ENCODE measurements at regions not wholly inside any gene's neighbourhood (a gene's known extent, or its start where the extent isn't known, plus 50 kb on each side); places are given as distances from the start of the nearest gene placed in this dataset.
"Not testable (repeated sequence)": the region's sequence is repeated elsewhere in the genome, so short reads cannot be mapped to it uniquely, and the experiment has no call there.

DNA sequence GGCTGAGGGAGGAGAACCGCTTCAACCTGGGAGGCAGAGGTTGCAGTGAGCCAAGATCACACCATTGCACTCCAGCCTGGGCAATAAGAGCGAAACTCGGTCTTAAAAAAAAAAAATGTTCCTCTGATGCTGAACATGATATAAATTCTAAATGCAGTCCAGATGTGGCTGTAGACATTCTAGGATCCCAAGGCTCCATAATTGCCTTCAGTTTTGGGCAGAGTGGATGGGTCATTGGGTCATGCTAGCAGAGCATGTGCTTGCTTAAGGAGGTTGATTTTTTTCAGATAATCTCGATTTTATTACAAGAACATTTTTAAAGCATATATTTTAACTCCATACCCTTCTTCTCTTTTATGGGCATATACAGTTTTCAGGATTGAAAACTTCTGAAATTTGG lies 112.0 kb downstream of the UTRN start:
- DNase-seq: no peak

DNA sequence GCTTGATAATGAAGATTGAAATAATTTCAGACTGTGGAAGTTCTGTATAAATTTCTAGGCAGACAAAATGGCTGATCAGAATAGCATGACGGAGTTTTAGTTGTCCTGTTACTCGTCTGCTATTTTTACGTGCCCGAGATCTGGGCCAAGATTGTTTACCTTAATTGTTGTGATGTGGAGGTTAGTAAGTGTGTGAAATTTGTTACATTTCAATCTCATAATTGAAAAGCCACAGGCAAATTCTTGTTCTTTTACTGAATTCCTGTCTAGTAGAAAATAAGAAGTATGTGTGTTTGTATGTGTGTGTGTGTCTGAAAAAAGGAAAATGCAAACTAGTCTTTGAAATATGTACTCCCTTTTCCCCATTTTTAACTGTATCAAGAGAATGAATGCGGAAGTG lies 115.2 kb downstream of the UTRN start:
- no peak for DNase-seq

DNA sequence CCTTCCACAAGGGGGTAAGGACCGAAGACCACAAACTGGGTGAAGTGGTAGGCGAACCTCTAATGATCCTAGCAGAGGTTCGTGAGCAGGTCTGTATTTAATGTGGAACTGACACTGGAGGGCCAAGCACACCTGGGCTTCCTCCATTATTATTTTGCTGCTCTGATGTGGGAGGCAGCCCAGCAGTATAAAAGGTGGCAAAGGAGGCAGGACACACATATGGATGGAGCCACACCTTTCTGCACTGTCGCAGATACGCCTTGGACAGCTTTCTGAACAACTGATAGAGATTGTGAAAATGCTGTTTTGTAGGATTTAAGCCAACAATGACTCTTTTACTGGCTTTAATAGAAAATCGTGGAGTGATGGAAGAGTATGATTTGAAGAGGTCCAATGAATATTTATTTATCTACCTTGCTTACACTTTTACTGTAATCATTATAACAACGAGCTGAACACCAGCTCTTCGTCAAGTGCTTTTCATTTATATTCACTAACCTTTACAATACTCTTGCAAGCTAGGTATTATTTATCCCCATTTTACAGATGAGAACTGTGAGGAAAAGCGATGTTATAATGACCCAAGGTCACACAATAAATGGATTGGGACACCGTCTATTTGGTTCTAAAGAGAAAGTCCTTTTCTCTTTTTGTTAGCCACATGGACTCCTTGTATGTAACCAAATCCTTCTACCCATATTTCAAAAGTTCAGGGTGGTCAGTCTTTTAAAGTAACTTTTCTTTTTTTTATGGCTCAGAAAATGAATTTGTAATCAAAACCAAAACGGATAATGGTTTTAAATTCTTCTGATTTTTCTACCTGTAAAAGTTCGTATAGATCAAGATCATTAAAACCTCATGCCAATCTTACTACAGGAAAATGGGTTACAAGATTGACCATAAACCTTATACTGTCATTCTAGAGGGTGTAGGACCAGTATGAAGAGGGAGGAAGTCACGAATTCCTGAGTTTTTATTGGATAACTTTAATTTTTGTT lies 116.9 kb downstream of the UTRN start:
- no peak for DNase-seq

GRCh38 chr6:144402750-144403149 lies 117.6 kb downstream of the UTRN start:
- no peak for DNase-seq

DNA sequence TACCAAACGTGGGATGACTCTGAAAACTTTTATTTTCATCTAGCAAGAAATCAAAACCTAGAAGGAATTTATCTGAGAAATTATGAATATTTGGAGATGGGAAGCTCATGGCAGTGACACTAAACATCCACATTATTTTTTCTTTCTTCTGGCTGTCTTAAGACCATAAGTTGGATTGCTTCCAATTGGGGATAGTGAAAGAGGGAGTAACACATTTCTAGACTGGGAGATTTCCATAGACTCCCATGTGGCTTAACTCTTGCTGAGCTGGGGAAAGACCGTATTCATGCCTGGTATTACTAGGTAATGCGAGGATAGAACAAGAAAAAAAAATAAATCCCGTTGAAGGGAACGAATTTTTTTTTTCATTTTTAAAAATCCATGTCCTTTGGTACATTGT lies 120.0 kb downstream of the UTRN start:
- DNase-seq: no peak

DNA sequence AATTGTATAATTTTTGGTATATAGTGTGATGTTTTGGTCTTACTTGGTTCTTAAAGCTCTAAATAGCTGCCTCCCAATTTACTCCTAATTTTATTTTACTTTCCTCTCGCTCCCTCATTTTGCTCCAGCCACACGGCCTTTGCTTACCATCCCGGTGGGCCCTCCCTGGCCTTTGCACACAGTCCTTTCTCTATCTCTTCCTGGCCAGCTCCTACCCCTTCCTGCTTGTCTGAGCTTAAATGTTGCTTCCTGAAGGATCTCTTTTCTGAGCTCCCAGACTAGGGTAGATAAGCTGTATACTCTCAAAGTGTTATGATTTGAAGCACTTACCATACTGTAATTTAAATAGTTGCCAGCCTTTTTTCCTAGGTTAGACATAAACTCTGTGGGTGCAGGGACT lies 121.7 kb downstream of the UTRN start:
- no peak for DNase-seq

DNA sequence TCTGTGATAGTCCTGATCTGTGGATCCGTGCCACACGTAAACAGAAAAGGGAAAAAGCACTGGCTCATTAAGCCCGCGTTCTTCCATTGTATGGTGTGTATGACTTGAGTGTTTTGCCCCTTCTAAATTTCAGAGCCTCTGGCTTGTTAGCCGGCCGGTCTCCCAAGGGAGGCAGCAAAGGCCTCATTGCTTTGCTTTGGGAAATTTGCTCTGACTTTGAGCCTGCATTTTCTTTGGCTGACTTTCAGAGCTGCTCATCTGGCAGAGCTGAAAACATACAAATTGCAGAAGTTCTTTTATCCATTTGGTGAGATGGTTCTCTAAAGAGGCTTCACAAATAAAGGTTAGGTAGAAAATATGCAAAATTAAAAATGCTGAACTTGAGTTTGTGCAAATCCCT lies 123.0 kb downstream of the UTRN start:
- no peak for DNase-seq

DNA sequence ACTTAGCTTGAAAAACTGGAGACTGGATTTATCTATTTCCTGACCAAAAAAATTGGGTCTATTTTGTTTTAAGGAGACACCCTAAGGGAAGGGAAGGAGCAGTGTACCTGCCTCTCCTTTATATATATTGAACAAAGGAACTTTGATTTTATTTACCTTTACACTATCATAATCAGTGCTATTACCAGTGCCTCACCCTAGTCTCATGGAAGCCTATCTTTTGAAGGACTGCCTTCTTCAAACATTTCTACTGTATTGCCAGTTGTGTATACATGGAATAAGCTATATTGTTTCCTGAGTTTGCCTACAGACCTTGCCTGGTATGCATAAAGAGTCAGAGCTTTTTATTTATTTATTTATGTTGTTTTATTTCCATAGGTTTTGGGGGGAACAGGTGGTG lies 124.9 kb downstream of the UTRN start:
- no peak for DNase-seq

- not testable (repeated sequence) for DNase-seq
Measured at GRCh38 chr6:144410574-144410973, 125.4 kb downstream of the UTRN start.

- DNase-seq: no peak
Measured at GRCh38 chr6:144411531-144412165, 126.5 kb downstream of the UTRN start.

GRCh38 chr6:144413418-144413817 lies 128.3 kb downstream of the UTRN start:
- no peak for DNase-seq

GRCh38 chr6:144415014-144415413 lies 129.9 kb downstream of the UTRN start:
- no peak for DNase-seq

DNA sequence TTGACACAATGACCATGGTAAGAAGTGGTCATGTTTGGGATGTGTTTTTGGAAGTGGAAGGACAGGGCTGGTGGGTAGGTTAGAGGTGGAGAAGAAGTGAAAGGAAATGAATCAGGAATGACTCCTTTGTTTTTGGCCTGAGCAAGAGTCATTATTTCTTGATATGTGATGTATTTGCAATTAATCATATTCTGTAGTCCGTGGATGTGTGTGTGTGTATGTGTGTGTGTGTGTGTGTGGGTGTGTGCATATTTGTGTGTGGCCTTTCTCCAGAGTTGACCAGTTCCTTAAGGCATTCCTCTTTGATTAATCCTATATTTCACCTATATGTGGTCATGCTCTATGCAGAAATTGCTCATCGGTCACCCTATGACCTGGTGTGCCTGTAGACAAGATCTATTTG lies 130.7 kb downstream of the UTRN start:
- DNase-seq: no peak

GRCh38 chr6:144416244-144416643 lies 131.1 kb downstream of the UTRN start:
- DNase-seq: no peak

GRCh38 chr6:144416773-144417172 lies 131.6 kb downstream of the UTRN start:
- no peak for DNase-seq

GRCh38 chr6:144417681-144418080 lies 132.5 kb downstream of the UTRN start:
- DNase-seq: no peak

DNA sequence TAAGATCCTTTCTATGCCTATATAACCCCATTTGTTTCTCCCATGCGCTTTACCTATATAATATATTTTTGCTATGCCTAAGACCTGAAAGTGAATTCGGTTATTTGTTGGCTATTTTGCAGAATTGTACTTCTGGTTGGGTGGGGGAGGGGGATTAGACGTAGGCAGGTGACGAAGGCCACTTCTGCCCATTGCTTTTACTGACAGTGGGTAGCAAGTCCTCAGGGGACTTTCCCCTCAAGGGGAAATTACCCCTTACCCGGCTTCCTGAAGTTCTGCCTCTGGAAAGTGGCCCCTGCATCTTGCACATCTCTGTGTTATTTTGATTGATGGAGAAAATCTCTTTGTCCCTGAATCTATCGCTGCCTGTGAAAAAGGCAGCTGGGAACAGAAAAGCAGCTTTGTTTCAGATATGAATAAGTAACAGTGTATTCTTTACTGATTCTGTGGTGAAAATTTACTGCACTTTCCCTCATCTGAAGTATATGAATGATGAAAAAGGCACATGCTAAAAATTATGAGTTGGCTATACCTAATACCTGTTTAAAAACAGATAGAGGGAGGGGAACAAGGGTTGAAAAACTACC lies 133.9 kb downstream of the UTRN start:
- no peak for DNase-seq

GRCh38 chr6:144423167-144423566 lies 138.0 kb downstream of the UTRN start:
- no peak for DNase-seq

DNA sequence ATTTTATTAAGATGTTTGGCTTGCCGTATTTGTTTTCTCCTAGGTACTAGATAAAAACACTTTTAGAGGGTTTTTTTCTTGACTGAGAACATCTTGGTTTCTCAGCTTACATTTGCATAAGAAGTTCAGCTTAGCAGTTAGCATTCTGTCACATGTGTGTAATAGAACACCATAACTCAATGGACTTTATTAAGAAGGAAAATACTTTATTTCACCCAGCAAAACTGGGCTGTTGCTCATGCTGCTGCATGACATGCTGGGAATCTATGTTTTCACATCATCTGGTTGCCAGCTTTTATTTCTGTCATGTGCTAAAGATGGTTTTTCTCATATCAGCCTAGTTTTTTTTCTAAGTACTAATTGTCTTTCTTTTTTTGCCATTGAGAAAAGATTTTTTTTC lies 144.6 kb downstream of the UTRN start:
- DNase-seq: no peak

DNA sequence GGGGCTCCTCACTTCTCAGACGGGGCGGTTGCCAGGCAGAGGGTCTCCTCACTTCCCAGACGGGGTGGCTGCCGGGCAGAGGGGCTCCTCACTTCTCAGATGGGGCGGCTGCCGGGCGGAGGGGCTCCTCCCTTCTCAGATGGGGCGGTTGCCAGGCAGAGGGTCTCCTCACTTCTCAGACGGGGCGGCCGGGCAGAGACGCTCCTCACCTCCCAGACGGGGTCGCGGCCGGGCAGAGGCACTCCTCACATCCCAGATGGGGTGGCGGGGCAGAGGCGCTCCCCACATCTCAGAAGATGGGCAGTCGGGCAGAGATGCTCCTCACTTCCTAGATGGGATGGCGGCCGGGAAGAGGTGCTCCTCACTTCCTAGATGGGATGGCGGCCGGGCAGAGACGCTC lies 148.3 kb downstream of the UTRN start:
- not testable (repeated sequence) for DNase-seq

DNA sequence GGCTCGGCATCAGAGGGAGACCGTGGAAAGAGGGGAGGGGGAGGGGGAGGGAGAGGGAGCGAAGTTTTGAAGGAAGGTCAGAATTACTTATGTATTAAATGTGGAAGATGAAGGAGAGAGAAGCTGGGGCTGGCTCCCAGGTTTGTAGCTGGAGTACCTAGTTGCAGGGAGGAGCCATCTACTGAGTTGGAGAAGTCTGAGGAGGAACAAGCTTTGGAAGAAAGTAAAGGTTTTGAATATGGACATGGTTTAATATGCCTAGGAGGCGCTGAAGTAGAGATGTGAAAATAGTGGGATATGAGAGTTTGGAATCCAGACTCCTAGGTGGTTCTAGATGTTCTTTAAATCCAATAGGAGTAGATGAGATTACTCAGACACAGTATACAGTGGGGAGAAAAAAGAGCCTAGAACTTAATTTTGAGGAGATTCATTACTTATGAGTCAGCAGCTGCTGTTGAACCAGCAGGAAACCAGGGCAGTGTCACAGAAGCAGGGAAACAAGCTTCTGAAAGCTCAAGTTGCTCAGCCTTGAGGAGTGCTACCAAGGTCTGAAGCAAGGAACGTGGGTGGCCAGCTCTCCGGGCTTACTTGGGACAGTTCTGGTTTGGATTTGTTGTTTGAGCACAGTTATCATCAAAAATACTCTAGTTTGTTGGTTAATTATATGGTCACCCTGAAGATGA lies 149.3 kb downstream of the UTRN start:
- no peak for DNase-seq

DNA sequence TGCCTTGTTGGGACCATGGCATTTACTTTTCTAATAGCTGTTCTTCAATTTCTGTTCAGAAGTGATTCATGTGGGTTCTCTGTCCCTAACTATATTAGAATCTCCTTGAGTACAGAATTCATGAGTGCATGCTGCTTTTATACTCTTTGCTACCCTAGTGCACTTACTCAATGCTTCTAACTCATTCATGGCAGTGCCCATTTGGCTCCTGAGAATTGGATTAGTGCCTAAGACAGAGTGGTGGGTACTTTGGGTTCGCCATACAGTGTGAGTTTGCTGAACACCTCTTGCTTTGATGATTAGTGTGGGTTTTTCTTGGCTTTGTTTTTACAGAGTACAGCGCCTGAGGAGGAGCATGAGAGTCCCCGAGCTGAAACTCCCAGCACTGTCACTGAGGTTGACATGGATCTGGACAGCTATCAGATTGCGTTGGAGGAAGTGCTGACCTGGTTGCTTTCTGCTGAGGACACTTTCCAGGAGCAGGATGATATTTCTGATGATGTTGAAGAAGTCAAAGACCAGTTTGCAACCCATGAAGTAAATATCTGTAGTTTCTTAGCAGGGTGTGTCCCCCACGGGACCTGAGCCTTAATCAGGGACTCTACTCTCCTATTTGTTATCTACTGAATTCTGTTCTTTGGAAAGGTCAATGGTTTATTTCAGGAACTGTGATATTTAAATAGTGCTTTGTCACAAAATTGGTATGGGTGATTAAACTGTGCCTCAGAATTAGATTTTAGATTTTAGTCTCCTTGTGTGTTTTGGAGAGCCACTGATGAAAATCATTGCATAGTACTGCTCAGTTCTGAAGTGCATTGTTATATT lies 150.7 kb downstream of the UTRN start:
- DNase-seq: no peak

Measured in effector CD4-positive, alpha-beta T cell (primary cell).